GM21367 (cell line): ENCODE measurements at regions not wholly inside any gene's neighbourhood (a gene's known extent, or its start where the extent isn't known, plus 50 kb on each side); places are given as distances from the start of the nearest gene placed in this dataset.

Experiments
- ATAC-seq: cut with Tn5 transposase; IDR thresholded peaks from one replicate; pipeline ENCODE4 v1.9.1; 2021; ENCODE audit not compliant: unreplicated experiment

- no peak for ATAC-seq
Measured at GRCh38 chr16:5523829-5524228, 426.2 kb upstream of the EEF2KMT start.

- ATAC-seq: no peak
Measured at GRCh38 chr16:5516115-5516514, 418.5 kb upstream of the EEF2KMT start.

DNA sequence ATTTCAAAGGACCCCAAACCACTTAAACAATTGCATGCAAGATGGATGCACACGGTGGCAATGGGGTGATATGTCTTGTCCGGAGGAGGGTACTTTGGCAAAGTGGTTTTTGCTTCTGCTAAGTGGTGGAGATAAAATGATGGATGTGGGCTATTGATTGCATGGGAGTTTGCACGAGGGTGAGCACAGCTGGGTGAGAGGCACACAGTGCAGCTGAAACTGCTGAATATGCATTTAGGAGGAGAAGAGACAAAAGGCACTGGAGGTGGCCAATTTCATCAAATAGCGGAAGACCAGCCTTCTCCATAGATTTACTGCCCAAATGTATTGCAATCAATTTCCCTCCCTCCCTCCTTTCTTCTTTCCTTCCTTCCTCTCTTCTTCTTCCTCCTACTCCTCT lies 414.4 kb upstream of the EEF2KMT start:
- no peak for ATAC-seq

DNA sequence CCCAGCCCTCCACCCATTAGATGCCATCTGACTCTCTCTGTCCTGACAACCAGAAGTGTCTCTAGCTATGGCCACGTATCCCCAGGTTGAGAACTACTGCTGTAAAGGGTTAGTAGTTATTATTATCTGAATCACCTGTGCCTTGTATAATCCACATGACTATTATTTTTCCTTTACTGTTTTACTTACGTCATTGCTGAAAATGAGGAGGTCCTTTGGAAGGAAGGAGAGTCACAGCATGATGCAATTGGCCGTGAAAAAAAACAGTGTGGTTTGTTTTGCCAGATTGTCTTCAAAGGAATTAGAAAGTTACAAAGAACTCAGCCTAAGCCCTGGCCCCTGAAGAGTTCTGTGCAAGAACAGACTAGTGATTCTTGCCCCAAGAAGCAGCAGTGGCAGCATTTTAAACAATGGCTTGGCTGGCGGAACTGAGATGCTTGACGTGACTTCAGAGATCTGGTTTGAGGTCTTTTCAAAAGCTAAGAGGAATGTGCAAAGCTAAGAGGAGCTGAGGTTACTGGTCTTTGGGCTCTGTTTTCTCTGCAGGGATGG lies 413.3 kb upstream of the EEF2KMT start:
- no peak for ATAC-seq

DNA sequence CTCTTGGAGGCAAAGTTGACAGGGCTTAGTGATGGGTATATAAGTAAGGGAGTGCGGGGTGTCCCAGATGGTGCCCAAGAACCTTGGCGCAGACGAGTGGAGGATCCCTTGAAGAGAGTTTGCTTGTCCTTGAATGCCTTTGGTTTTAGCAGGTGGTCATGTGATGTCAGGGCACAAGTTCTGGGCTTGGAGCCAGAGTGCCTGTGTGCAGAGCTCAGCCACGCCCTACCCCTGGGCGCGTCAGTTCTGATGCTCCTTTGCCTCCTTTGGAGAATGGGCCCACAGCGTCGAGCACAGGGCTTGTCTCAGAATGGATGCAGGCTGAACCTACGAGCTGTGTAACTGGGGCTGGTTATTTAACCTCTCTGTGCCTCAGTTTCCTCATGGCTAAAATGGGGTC lies 412.2 kb upstream of the EEF2KMT start:
- no peak for ATAC-seq

GRCh38 chr16:5509336-5509735 lies 411.7 kb upstream of the EEF2KMT start:
- no peak for ATAC-seq

- ATAC-seq: no peak
Measured at GRCh38 chr16:5508371-5508770, 410.8 kb upstream of the EEF2KMT start.

DNA sequence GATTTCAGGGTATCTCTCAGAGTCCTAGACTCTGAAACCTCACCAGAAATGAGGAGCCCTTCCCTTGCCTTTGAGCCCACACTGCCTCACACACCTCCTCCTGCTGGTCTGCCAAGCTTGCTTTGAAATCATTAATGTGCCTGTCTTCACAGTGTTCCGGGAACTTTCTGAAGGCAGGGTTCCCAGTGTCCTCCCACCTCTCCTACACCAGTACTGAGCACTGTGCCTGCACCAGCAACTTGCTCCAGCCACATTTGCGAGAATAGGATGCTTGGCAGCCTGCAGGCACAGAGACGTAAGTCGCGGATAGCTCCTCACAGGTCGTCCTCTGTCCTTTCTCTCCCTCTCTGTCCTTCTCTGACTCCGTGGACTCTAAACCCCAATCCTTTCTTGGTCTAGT lies 408.4 kb upstream of the EEF2KMT start:
- no peak for ATAC-seq

DNA sequence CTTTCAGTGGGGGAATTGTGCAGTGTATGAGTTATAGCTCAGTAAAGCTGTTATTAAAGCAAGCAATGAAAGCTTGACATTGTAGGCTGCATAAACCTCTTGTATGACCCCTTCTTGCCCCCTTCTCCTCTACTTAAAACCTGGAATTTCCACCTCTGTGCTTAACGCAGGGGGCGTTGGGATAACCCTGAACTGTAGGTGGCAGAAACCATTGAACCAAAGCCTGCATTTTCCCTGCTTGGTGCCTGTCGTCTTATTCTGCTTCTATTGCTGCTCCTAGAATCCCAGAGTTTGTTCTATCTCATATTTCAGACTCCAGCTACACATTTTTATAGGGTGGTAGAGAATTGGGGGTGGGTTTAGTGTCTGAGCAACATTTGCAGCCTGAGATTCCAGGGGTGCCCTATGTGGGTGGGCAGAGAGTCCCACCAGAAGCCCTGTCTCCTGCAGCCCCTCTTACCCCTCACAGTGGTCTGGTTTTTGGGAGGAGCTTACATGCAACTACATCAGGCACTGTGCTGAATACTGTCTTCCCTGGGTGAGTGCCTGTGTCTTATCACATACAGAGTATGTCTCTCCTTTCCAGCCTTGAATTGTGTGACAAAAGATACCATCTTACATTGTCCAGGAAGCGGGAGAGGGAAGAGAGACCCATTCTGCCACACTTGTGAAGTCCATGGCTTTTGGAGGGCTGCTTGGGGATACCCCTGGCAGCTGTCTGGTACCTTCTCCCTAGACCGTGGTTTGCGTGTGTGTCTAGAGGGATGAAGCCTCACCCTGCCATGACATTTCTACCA lies 407.7 kb upstream of the EEF2KMT start:
- ATAC-seq: no peak

DNA sequence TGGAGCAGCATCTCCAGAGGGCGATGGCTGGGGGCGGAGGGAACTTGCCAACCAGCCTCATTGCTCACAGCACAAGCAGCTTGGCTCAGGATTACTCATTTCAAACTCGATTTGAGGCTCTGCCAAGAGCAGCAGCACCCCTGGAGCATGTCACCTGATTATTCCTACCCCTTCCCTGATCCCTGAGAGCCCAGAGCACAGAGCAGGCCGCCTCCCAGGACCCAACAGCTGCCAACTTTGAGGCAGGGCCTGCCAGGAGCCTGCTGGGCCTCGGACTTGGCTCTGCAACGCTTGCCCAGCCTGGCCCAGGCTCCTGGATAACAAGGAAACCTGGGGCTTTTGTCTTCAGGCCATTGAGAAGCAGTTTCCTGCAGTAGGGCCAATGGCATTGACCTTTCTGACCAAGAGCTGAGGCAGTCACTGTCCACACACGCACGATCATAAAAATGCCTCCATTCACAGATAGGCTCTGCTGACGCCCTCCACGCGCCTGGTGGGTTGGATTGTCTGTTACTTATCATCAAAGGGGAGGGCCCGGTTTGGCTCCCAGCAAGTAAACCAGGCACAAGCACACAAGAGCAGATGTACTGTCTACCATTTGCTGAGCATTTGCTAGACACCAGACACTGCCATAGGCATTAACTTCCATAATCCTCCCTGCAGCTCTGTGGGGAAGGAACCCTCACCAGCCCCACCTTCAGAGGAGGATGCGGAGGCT lies 406.6 kb upstream of the EEF2KMT start:
- ATAC-seq: no peak

DNA sequence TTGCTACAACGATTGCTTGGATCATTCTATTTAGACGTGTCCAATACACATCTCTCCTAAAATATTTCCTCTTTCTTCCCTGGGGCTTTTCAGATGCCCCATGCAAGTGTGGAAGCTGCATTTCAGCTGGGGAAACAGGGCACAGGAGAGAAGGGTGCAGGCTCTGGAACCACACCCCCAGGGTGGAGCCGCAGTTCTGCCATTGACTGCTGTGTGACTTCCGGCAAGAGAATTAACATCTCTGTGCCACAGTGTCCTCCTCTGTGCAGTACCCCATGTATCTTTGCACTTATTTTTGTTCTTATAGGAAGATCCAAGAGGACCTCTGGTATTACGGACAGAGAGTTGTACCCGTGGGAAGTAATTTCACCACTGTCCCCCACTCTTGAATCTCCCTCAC lies 405.3 kb upstream of the EEF2KMT start:
- no peak for ATAC-seq

GRCh38 chr16:5502467-5502869 lies 404.9 kb upstream of the EEF2KMT start:
- no peak for ATAC-seq

DNA sequence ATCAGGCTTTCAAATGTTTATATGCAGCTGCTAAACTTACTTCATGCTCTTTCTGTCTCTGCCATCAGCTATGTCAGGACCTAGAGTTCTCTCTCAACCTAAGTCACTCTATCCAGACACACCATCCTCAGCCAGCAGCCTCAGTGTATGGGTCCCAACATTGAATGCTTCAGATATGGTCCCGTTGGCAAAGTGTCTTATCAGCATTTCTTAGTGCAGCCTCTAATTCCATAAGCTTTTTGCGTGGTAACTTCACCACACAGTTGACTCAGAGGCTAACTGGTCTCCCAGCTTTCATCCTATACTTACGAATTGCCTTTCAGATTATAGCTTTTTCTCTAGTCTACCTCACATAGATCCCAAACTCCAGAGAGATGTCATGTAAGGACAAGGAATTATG lies 402.9 kb upstream of the EEF2KMT start:
- no peak for ATAC-seq

- no peak for ATAC-seq
Measured at GRCh38 chr16:5498562-5498961, 401.0 kb upstream of the EEF2KMT start.

DNA sequence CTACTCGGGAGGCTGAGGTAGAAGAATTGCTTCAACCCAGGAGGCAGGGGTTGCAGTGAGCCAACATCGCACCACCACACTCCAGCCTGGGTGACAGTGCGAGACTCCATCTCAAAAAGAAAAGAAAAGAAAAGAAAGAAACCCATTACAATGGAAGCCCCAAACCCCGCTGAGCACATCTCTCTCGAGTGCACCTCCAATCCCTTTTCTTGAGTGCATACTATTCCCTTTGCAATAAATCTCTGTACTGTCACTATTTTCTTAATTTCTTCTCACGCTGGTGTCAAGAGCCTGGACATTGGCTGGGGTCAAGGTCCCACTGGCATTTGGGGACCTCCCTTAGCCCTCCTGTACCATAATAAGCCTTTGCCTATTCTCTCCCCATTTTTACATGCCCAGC lies 398.4 kb upstream of the EEF2KMT start:
- ATAC-seq: no peak

DNA sequence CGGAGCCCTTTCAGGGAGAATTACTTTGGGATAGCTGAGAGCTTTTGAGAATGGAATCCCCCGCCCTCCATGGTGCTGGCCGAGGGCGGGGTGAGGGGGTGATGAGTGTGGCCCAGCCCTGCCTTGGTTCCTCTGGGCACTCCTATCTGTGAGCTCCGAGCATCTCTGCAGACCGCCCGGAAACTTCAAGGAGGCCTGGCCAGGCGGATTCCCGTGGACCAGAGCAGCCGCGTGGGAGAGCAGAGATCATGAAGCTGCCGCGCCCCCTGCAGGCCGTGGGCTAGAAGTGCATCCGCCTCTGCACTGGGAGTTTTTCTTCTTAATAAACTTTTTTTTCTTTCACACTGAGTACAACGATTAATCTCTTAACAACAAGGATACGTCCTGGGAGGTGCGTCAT lies 392.9 kb upstream of the EEF2KMT start:
- no peak for ATAC-seq

DNA sequence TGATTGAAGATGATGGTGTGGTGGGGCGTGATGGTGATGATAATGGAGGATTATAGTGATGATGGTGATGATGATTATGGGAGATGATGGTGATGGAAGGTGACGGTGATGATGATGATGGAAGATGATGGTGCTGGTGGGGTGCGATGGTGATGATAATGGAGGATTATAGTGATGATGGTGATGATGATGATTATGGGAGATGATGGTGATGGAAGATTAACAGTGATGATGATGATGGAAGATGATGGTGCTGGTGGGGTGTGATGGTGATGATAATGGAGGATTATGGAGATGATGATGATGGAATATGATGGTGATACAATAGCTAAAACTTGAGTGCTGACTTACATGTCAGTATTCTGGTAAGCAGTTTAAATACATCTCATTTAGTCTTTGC lies 391.0 kb upstream of the EEF2KMT start:
- ATAC-seq: no peak

- ATAC-seq: no peak
Measured at GRCh38 chr16:5487728-5488127, 390.1 kb upstream of the EEF2KMT start.

GRCh38 chr16:5482256-5482655 lies 384.7 kb upstream of the EEF2KMT start:
- ATAC-seq: no peak

DNA sequence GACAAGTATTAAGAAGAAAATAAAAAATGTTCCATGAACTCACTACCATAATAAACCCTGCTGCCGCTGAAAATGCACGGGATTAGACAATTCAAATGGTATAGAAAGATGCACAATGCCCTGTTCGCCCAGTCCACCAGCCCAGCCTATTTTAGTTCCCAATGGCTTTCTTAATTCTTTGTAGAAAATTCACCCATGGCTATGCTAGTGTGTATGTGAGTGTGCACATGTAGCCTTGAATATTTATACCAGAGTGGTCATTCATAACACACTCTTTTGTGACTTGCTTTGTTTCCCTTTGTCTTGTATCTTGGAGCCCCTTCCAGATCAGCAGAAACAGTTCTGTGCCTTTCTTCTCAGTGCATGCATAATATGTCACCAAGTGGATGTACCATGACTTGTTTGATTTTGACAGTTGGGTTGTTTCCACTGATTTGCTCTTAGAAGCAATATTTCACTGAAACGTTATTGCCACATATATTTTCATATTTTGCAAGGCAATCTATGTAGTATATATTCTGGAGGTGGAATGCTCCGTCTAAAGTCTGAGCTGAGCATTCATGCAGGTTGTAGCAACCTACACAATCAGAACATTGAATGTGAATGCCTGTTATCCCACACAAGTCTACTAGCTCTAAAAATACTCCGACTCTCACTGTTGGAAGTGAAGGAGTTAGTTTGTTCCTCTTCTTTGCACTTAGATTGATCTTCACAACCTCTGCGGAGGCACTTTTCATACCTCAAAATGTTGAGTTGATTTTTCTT lies 383.0 kb upstream of the EEF2KMT start:
- ATAC-seq: no peak

- no peak for ATAC-seq
Measured at GRCh38 chr16:5479926-5480325, 382.3 kb upstream of the EEF2KMT start.

- ATAC-seq: no peak
Measured at GRCh38 chr16:5478036-5478435, 380.4 kb upstream of the EEF2KMT start.
